Heart left ventricle (tissue), 13 donors: ENCODE measurements at regions not wholly inside any gene's neighbourhood (a gene's known extent, or its start where the extent isn't known, plus 50 kb on each side); places are given as distances from the start of the nearest gene placed in this dataset.

ENCODE experiments used
- POLR2A ChIP-seq, 2 donors: fragments of 450-650 bp; IDR thresholded peaks; one replicate each; pipeline ENCODE4 v1.6.1; 2017; ENCODE audit warnings: antibody characterized with exemption in 2 of 2, mild to moderate bottlenecking in 2 of 2, moderate library complexity in 2 of 2
- TF ChIP-seq, protein P1 (sequence below), 12 donors: fragments of 200-600 bp; sonication (generic) in 4 of 12; IDR thresholded peaks; one replicate each; pipeline versions ENCODE4 v1.5.0 to v1.8.0; 2018 to 2022; ENCODE audit warnings: antibody characterized with exemption in 12 of 12, mild to moderate bottlenecking in 5 of 12
- donor health status: ischemic (EF 13 %, LVEDD 7.1; RV severe dilation, severe dysfunction).
- donor health status: DM: no; HTN: yes; CAD: no.
- donor health status: DM: no; HTN: no; CAD: no.
- donor health status: ischemic (EF 25% LVEDD 6.9; RV normal size, moderate dysfunction).
- donor health status: ischemic (EF 25% LVEDD 5.7; RV mildly dilated, moderate dysfunction).
- donor health status: ischemic (EF 35%, LVEDD 5.7; RV mildly dilated, moderate dysfunction).
- donor health status: nonischemic (EF 11% LVEDD 7.7; RV severe dilation, severe dysfunction).
- donor health status: DM: yes; HTN: yes; CAD: no.
- donor health status: PGD.
- donor health status: ischemic (EF 29% LVEDD 5.4; RV normal size, mild dysfunction).
- donor health status: nonischemic (EF 23%, LVEDD 6.1; RV moderate dilation, normal function).

DNA sequence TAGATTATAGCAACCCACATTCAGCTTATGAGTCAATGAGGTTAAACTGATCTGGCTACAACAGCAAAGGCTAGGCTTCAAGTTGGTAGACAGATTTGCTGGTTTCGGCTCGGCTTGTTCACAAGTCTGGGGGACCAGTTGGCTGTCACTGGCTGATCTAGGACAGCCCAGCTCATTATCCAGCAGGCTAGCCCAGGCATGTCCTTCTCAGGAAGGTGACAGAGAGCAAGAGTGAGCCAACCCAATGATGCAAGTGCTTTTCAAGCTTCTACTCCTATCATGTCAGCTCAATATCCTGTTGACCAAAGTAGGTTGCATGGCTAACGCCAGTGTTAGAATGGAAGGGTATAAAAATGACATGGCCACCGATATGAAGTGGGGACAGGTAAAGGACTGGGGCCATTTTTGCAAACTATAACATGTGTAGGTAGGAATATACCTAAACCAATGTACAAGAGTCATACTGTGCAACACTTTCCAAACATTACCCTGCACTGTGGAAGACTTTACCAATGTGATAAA, 220.9 kb upstream of the SOX21 start:
- TF ChIP-seq POLR2A (IDR thresholded peaks at IDR 0.05) = no peak
- TF ChIP-seq, protein P1, sequence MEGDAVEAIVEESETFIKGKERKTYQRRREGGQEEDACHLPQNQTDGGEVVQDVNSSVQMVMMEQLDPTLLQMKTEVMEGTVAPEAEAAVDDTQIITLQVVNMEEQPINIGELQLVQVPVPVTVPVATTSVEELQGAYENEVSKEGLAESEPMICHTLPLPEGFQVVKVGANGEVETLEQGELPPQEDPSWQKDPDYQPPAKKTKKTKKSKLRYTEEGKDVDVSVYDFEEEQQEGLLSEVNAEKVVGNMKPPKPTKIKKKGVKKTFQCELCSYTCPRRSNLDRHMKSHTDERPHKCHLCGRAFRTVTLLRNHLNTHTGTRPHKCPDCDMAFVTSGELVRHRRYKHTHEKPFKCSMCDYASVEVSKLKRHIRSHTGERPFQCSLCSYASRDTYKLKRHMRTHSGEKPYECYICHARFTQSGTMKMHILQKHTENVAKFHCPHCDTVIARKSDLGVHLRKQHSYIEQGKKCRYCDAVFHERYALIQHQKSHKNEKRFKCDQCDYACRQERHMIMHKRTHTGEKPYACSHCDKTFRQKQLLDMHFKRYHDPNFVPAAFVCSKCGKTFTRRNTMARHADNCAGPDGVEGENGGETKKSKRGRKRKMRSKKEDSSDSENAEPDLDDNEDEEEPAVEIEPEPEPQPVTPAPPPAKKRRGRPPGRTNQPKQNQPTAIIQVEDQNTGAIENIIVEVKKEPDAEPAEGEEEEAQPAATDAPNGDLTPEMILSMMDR (IDR thresholded peaks at IDR 0.05) = no peak
